ENCODE measurements at regions not wholly inside any gene's neighbourhood (a gene's known extent, or its start where the extent isn't known, plus 50 kb on each side); places are given as distances from the start of the nearest gene placed in this dataset.
"Not testable (repeated sequence)": the region's sequence is repeated elsewhere in the genome, so short reads cannot be mapped to it uniquely, and the experiment has no call there.

DNA sequence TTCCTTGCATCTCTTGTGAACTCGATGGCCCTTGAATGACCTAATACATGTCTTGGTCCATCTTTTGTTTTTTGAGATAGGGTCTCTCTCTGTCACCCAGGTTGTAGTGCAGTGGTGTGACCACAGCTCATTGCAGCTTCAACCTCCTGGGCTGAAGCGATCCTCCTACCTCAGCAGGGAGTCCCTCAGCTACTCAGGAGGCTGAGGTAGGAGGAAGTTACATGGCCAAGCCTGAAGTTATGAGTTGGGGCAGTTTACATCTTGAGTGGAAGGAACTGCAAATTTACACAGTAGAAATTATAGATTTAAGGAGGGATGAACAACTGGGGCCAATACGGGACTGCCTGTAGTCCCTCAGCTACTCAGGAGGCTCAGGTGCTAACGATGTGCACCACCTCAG, 97.2 kb upstream of the METTL14 start:
- DNase-seq (ENCODE audit: low spot score): no peak

GRCh38 chr4:118589471-118590055, 95.6 kb upstream of the METTL14 start:
- DNase-seq (ENCODE audit: low spot score): no peak

GRCh38 chr4:118591339-118592046, 93.7 kb upstream of the METTL14 start:
- DNase-seq (ENCODE audit: low spot score): peak; percentile 86

DNA sequence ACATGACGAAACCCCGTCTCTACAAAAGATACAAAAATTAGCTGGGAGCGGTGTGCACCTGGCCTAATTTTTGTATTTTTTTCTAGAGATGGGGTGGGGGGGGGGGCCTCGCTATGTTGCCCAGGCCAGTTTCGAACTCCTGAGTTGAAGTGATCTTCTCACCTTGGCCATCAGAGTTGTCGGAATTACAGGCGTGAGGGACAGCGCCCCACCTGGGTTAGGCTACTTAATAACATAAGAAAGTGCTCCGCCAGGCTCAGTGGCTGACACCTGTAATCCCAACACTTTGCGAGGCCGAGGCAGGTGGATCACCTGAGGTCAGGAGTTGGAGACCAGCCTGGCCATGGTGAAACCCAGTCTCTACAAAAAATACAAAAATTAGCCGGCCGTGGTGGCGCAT, 92.9 kb upstream of the METTL14 start:
- DNase-seq (ENCODE audit: low spot score): not testable (repeated sequence)

DNA sequence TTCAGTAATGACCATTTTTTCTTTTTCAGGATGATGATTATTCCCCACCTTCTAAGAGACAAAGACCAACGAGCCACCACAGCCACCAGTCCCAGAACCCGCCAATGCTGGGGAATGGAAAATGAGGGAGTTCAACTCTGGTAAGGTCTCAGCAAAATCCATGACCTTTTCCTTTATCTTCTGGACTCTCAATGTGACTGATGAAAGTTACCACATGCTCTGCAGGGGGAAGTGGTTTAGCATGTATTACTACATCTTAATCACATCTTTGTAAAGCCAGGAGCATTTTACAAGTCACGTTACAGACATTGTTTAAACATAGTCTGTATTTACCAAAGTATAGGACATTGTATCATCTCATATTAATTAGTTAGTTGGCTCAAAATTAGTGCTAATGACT, 89.3 kb upstream of the METTL14 start:
- not testable (repeated sequence) for DNase-seq (ENCODE audit: low spot score)

GRCh38 chr4:118625097-118625496, 60.1 kb upstream of the METTL14 start:
- DNase-seq (ENCODE audit: low spot score): not testable (repeated sequence)

GRCh38 chr4:118629697-118630096, 55.5 kb upstream of the METTL14 start:
- peak; percentile 4 for DNase-seq (ENCODE audit: low spot score)

DNA sequence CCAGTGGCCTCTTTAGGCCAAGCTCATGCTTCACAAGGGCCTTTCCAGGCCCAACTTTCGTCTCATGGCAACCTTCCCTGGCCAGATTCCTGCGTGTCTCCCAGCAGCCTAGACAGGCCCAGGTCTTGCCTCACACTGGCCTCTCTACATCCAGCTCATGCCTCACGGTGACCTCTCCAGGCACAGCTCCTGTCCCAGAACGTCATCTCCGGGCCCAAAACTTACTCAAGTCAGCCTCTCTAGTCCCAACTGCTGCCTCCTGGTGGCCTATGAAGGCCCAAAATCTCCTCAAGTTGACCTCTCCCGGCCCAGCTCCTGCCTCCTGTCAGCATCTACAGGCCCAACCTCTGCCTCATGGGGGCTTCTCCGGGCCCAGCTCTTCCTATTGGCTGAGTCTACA, 54.3 kb upstream of the METTL14 start:
- DNase-seq (ENCODE audit: low spot score): not testable (repeated sequence)

DNA sequence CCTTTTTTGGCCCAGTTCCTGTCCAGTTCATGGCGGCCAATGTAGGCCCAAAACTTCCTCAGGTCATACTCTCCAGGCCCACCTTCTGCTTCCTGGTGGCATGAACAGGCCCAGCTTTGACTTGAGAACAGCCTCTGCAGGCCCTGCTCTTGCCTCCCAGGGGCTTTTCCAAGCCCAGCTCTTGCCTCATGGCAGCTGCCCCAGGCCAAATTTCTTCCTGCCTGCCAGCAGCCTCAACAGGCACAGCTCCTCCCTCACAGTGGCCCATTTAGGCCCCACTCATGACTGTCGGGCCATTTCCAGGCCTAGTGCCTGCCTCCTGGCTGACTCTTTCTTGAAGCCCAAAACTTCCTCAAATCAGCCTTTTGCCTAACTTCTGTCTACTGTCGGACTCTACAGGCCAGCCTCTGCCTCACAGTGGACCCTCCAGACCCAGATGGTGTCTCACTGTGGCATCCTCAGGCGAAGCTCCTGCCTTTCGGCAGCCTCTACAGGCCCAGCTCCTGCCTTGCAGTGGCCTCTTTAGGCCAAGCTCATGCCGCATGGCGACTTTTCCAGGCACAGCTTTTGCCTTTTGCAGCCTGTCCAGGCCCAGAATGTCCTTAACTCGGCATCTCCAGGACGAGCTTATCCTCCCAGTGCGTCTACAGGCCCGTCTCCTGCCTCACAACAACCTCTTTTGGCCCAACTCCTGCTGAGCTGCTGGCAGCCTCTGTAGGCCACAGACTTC, 53.7 kb upstream of the METTL14 start:
- not testable (repeated sequence) for DNase-seq (ENCODE audit: low spot score)

DNA sequence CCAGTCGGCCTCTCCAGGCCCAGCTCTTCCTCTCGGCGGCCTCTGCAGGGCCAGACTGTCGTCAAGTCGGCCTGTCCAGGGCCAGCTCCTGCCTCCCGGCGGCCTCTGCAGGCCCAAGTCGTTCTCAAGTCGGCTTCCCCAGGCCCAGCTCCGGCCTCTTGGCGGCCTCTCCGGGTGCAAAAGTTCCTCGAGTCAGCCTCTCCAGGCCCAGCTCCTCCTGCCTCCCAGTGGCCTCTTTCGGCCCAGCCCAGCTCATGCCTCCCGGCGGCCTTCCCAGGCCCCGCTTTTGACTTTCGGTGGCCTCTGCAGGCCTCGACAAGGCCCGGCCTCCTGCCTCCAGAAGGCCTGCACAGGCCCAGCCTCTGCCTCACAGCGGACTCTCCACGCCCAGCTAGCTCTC, 51.7 kb upstream of the METTL14 start:
- DNase-seq (ENCODE audit: low spot score): not testable (repeated sequence)

DNA sequence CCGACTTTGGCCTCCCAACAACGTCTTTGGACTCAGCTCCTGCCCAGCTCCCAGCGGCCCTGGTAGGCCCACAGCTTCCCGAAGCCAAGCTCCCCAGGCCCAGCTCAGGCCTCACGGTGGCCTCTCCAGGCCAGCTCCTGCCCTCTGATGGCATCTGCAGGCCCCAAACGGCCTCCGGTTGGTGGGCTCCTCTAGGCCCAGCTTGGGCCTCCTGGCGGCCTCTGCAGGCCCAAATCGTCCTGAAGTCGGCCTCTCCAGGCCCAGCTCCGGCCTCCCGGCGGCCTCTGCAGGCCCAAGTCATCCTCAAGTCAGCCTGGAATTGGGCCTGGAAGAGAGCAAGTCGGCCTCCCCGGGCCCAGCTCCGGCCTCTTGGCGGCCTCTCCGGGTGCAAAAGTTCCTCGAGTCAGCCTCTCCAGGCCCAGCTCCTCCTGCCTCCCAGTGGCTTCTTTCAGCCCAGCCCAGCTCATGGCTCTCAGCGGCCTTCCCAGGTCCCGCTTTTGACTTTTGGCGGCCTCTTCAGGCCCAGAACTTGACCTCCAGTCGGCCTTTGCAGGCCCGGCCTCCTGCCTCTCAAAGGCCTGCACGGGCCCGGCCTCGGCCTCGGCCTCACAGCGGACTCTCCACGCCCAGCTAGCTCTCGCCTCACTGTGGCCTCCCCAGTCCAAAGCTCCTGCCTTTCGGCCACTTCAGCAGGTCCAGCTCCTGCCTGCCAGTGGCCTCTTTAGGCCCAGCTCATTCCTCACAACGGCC, 50.9 kb upstream of the METTL14 start:
- not testable (repeated sequence) for DNase-seq (ENCODE audit: low spot score)

Data from AG08396 (cell line).